CD1c-positive myeloid dendritic cell (primary cell): ENCODE measurements at regions not wholly inside any gene's neighbourhood (a gene's known extent, or its start where the extent isn't known, plus 50 kb on each side); places are given as distances from the start of the nearest gene placed in this dataset.

ENCODE experiments used
- DNase-seq: peaks from one replicate; pipeline ENCODE4 v3.0.0-alpha.2; 2016; ENCODE audit errors: extremely low spot score

DNA sequence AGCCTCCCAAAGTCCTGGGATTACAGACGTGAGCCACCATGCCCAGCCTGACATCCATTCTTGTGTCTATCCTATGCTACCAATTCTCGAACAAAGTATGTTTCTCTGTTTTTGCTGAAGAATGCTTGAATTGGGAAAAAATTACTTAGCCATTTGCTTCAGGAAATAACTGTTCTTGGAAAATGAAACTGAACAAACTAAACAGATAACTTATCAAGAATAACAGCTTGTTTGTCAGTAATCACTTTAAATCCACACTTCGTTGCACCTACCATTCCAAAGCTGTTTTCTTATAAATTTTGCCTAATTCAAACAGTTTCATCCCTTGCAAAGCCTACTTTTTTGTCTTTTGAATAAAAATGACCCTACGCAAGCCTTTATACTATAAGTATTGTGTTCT lies 672.9 kb downstream of the SUCLG1 start:
- no peak for DNase-seq

DNA sequence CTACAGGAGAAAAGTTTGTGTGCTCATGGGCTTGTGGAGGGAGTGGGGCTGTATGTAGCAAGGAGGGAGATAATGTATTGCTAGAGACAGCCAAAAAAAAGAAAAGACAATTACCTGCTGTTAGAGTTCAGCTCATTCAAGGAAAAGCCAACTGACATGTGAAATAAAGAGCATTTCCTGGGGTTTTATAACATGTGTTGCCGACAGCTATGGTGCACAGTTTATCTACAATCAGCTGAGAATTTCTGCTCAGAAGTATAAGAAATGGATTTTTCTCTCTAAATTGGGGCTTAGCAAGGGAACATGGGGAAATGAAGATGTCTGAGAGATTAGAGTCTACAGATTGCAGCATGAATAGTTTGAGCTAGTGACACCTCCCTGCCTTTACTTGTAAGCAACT lies 674.1 kb downstream of the SUCLG1 start:
- DNase-seq: no peak

DNA sequence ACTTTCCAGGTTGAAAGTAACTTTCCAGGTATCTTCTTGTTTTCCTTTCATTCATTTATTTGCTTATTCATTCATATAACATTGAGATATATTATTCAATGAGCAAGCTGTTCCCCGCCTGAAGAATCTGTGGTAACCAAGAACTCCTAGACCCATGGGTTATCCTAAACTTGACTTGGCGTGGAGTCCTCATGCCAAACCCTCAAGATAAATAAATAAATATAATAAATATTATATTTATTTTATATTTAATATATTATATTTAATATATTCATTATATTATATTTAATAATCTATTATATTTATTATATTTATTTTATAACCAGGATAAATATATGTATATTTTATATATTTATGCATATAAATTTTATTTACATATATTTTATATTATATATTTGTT lies 674.8 kb downstream of the SUCLG1 start:
- DNase-seq: no peak

DNA sequence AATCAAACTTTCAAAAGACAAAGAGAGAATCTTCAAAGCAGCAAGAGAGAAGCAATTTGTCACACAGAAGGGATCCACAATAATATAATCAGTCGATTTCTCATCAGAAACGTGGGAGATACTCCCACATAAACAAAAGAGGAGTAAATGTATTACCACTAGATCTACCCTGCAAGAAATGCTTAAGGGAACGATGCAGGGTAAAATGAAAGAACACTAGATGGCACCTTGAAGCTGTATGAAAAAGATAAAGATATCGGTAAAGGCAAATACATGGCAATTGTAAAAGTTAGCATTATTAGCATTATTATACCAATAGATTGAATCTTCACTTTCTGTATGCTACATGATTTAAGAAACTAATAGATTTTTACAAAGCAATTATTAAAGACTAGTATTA lies 677.0 kb downstream of the SUCLG1 start:
- DNase-seq: no peak

DNA sequence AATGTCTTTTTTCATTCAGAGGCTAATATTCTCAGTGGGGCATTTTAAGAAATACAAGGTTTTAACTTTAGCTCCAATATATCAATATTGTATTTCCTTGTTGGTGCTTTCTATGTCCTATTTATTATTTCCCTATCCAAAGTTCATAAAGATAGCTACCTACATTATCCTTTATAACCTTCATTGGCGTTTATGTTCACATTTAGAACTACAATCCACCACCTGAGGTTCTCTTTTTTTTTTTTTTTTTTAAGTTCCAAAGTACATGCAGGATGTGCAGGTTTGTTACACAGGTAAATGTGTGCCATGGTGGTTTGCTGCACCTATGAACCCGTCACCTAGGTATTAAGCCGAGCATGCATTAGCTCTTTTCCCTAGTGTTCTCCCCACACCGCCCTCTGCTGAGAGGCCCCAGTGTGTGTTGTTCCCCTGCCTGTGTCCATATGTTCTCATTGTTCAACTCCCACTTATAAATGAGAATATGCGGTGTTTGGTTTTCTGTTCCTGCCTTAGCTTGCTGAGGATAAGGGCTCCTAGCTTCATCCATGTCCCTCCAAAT lies 694.6 kb downstream of the SUCLG1 start:
- DNase-seq: no peak

DNA sequence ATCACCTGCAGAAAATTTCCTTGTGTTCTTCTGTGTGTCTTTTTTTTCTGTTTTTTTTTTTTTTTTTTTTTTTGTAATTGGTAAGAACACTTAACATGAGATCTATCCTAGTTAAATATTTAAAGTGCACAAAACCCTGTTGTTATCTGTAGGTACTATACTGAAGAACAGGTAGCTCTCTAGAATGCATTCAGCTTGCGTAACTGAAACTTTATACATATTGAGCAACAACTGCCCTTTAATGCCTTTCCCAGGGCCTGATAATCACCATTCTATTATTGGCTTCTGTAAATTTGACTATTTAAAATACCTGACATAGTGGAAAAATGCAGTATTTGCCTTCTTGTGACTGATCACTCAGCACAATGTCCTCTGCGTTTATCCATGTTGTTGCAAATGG lies 701.8 kb downstream of the SUCLG1 start:
- no peak for DNase-seq

DNA sequence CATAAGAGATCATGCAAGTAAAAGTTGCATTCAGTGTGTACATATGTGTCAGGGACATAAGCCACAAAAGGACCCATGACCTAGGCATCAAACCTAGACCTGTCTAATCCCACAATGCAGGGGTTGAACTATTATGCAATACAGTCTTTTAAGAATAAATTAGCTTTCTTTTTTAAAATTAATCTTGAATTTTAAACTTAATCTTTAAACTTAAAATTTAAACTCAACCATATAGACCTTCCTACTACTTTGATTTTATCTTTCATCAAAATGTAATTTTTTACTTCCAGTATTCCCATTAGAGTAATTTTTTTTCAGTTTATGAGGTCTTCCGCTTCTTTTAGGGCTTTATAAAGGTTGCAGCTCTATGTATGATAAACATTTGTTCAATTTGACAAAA lies 702.9 kb downstream of the SUCLG1 start:
- DNase-seq: no peak

DNA sequence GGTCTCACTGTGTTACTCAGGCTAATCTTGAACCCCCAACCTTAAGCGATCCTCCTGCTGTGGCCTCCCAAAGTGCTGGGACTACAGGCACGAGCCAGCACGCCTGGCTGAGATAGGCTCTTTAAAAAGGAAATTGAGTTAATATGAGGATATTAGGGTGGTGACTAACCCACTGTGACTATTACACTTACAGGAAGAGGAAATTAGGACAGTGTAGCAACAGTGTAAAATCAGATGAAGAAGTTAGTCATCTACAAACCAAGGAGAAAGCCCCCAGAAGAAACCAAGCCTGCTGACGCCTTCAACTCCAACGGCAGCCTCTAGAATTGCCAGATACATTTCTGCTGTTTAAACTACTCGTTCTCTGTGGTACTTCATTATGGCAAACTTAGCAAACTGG lies 711.9 kb downstream of the SUCLG1 start:
- DNase-seq: no peak

DNA sequence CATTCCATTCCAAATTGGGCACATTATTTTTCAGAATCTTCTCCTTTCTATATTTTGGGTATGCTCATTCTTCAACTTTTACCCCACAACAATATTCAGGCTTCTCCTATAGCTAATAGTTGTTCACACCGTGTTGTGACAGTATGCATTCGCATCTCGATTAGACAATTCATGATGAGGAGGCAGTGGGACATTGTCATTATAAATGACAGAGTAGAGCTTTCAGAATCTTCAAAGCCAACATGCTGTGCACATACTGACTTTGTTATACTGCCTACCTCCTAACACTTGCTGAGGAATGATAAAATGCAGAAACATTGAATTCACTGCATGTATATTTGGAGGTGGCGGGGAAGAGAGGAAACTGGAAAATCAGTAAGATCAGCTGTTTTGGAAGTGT lies 714.2 kb downstream of the SUCLG1 start:
- DNase-seq: no peak

DNA sequence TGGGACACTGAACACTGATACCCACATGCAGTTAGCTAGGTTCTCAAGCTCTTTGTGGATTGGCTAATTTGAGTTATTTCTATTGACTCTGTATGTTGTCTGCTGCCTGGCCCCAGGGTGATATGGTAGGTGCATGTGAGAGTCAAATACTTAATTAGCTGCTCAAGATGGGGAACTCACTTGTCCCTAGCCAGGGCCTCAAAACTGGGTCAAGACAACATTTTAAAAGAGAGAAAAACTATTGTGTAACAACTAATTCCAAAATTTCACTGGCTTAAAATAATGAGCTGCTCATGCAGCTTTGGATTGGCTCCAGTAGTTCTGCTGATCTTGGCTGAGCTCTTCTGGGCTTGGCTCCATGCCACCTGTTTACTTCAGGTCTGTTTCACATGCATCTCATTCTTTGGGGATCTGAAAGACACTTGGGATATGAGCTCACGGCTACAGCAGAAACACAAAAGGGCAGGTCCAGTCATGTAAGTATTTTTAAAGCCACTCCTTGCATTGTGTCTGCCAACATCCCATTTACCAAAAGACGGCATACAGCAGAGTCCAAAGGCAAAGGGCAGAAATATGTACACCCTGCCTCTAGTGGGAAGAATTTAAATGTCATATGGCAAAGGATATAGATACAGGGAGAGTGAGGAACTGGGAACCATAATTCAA lies 716.8 kb downstream of the SUCLG1 start:
- no peak for DNase-seq

DNA sequence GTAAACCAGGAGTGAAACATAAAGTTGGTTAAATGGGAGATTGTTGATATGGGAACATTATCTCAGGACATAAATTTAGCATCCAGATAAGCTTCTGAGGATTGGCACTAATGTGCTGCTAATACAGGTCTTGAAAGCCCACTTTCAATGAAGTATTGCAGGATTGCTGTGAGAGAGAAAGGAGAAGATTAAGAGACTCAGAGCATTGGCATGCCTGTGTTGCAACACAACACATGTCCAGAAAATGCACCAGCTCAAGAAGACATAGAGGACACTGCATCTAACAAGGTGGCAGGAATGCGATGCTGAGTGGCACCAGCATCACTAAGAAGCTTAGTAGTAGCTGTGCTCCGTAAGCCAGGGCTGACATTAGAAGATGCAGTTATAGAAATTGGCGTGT lies 728.9 kb downstream of the SUCLG1 start:
- no peak for DNase-seq

DNA sequence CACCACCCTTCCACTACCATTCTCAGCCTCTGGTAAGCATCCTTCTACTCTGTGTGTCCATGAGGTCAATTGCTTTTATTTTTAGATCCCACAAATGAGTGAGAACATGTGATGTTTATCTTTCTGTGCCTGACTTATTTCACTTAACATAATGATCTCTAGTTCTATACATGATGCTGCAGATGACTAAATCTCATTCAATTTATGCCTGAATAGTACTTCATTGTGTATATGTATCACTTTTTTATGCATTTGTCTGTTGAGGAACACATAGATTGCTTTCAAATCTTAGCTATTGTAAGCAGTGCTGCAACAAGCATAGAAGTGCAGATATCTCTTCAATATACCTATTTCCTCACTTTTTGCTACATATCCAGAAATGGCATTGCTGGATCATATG lies 733.3 kb downstream of the SUCLG1 start:
- DNase-seq: no peak

DNA sequence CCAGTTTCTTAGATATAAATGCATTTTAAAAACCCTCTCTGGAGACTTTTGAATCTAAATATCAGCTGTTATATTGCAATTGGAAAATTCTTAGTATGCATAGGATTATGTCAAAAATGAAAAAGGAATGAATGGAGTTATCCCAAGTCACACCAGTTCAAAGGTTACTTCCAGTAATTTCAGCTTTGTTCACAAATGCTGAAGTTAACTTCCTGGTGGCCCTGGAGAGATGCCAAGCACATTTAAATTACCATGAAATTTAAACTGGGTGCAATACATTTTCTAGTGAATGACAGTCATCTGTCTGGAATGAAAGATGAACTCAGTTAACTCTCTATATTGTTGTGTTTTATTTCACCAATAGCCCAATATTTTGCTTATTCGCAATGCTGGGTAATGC lies 753.9 kb downstream of the SUCLG1 start:
- DNase-seq: no peak

DNA sequence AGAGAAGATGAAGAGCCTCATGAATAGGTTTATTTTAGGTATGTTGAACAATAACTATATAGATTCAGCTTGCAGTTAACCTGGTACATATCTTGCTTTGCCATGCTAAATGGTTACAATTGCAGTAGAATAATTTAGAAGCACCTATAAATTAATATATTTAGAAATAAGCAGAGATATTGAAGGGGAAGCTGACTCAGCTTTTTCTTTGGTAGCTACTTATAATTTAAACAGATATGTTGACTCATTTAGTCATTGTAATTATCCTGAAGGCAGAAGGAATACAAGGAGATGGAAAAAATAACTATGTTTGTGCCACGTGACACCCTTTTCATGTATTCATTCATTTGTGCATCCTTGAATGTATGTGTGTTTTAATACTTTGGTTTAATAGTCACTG lies 755.5 kb downstream of the SUCLG1 start:
- DNase-seq: no peak

DNA sequence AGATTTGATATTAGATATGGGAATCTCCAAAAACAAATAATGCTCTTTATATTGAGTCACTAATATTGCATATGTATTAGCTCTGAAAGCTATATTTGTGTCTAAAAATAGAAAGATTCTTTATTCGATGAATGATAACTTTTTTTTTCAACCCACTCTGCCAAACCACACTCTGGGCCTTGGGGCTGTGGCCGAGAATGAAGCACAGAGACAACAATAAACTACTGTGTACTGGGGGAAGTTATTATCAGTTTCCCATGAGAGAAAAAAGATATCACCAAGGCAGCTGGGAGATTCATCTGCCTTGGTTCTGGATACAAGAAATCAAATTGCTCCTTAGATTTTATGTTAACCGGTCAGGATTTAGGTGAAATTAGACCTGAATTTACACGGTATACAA lies 762.2 kb downstream of the SUCLG1 start:
- no peak for DNase-seq

DNA sequence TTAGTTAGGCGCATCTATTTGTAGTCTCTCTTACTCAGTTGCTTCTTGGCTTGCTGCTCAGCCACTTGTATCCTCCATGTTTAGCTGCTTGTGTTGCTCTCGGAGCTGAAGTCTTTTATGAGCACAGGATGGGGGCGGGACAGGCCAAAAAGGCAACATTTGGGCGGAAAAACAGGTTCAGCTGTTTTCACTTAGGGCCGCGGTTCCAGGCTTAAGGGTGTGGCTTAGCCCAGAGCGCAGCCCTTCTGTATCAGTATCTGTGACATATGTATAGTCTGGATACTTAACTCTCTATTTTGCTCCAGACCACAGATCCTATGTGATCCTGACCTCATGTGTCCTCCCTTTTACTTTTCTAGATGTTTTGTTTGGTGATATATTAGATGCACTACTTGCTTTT lies 763.5 kb downstream of the SUCLG1 start:
- no peak for DNase-seq

DNA sequence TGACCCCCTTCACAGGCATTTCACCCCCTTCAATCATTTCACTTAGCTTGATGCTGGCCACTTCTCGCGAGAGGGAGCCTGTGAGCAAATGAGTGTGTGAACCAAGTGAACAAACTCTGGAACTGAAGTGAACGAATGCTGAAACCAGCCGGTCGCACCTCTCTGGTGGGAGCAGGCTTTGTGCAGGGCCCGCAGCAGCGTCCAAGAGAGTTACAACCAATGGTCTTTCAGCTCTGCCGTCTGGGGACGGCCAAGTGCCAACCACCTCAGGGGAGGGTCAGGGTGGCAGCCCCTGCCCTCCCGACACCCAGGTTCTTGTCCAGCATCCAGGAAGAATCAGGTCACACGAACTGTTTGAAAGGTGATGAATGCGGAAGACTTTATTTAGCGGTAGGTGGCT lies 764.0 kb downstream of the SUCLG1 start:
- DNase-seq: no peak

DNA sequence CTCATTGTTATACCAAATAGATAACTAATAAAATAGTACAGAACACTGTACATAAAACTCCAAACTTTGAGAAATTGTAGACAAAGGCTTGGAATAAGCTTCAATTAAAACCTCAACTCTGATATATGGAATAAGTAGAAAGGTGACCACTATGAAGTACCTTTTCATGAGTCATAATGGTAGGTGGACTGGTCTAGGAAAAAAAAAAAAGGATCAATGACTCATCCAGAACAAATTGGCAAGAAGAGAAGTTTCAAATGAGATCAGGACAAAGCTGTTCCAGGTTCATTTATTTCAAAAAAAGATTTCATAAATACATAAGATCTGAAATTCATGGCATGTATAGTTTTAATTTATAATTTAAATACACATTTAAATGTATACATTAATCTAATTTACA lies 769.7 kb downstream of the SUCLG1 start:
- DNase-seq: no peak

DNA sequence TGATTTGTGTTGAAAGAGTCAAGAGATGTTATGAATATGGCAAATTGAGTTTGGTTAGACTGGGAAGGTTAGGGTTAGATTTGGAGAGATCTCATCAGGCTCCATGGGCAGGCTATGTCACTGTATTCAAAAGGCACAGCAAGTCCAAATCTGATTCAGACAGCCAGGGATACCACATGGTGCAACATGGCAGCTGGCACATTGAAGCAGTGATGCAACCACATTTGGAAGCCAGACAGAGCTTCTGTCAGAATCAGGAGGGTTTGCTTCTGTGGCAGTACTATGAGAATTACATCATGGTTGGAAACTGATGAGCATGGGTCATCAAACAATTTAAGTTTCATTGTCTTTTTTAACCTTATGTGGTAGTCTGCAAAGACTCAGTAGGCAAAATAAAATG lies 772.2 kb downstream of the SUCLG1 start:
- DNase-seq: no peak

DNA sequence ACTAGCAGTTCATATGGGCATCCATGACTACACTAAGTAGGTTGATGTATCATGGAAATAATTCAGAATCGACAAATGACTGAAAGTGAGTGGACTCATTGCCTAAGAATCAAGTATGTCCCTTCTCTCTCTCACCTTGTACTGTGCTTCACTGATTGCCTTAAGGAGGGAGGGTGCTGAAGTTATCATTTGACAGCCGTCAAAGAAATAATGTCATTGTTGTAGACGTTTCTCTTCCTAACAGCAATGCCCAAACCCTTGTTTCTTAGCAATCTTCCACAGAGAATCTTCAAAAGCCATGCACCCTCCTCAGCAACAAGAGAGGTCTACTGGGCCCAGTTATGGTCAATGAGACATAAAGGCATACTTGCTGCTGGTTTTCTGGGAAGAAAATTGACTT lies 785.0 kb downstream of the SUCLG1 start:
- no peak for DNase-seq

DNA sequence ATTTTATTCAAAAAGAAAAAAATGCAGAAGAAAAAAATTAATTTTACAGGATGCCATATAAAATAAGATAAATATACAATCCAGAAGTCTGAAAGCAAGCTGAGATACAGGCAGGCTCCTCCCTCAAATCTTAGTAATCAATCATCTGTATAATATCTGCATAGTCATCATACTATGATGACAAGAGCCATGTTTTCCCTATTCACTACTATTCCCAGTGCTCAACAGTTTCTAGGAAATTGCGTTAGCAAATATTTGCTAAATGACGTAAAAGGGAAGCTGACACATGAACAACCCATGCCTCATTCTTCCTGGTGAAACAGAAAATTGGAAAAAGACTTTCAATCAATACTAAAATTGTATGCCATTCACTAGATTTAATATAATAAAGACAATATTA lies 793.2 kb downstream of the SUCLG1 start:
- DNase-seq: no peak

DNA sequence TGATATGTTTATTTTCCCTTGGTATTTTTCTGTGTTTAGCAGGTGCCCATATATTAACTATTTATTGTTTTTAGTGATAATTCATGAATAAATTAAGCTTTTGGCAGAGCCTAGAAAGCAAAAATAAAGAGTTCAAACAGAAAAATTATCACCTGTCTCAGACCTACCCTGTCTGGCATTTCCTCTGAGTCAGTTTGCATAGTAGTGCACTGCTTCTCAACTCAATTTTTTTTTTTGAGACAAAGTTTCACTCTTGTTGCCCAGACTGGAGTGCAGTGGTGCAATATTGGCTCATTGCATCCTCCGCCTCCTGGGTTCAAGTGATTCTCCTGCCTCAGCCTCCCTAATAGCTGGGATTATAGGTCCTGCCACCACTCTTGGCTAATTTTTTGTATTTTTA lies 793.9 kb downstream of the SUCLG1 start:
- DNase-seq: no peak

DNA sequence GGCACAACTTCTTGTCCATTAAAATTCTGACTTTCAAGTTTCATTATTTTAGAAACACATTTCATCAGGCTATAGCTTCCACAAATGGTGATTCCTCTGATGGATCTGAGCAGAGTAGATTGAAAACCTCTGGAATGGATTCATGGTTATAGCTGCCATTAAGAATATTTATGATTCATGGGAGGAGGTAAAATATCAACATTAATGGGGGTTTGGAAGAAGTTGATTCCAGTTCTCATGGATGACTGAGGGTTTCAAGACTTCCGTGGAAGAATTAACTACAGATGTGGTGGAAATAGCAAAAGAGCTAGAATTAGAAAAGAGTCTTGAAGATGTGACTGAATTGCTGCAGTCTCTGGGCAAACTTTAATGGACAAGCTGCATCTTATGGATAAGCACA lies 797.4 kb downstream of the SUCLG1 start:
- no peak for DNase-seq

DNA sequence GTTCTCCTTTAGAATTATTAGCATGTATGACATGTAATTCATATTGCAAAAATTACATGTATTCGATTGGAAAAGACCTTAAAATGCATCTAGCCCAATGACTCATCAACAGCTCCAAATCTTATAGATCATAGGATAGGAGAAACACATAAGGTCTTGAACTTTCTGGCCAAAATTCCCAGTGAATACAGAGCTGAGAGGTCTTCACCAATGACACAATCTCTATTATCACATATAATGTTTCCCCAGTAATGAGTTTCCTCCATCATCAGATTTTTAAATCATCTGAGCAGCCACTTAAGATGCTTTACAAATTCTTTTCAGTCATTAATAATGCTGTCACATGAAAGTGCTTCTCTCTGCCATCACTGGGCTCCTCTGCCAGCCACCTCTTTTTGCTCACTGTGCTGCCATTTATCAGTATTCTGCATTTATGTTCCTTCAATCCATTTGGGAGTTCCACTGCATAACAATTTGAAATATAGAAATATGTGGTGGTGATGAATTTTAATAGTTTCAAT lies 804.9 kb downstream of the SUCLG1 start:
- DNase-seq: no peak
